ENCODE measurements at regions not wholly inside any gene's neighbourhood (a gene's known extent, or its start where the extent isn't known, plus 50 kb on each side); places are given as distances from the start of the nearest gene placed in this dataset.

DNA sequence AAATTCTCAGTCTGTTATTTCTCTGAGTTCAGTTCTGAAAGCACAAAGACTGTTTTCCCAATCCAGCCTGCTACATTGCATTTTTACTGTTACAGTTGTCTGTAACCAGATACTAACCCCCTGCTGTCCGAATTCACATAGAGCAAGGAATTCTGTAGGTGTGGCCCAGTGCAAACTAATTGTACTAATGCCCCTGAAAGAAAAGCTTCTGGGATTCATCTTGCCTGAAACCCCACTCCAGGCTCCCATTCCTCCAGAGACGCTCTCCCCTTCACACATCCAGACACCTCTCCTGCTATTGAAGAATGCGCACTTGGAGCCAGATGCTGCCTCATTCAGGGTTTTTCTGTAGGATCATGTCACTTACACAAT, 127.0 kb downstream of the TTC32 start:
- DNase-seq (ENCODE audit: low read depth, low spot score) (no peak), FAIRE-seq (no peak), ATAC-seq (no peak)
- intact Hi-C loops (cut with micrococcal nuclease; ENCODE audit: unreplicated experiment) (loop anchor here (2.0 kb wide), 1 partner anchor 84 kb away; no protein-coding TSS in a partner anchor), in situ Hi-C loops (cut with MboI) (no loop called here)
- BruUV-seq (replicated peaks), result no TSS peak
- SMC1A ChIA-PET (ENCODE audit: uncharacterized antibody, unreplicated experiment), result no interaction called here
- H2AFZ ChIP-seq (ENCODE audit: control insufficient read depth, low read depth, low read length), result no peak overlapping the region
- no peak overlapping the region for H3K4me3 ChIP-seq
- CTCF ChIA-PET, result no interaction called here
- no peaks in the 10 kb centered on the region; a peak in 1 of 4 replicates for H3K27me3 ChIP-seq (replicated peaks in 1 of 2; ENCODE audit: control insufficient read depth in 2 of 2, insufficient read depth in 2 of 2, low read length in 1 of 2)
- H3K36me3 ChIP-seq (ENCODE audit: control insufficient read depth in 2 of 2, insufficient read depth in 2 of 2, low read length in 1 of 2), result no peaks in the 10 kb centered on the region
- H3K9me3 ChIP-seq (replicated peaks; ENCODE audit: control insufficient read depth, insufficient read depth, low read length), result no peaks in the 10 kb centered on the region
- no peaks in the 10 kb centered on the region for H4K20me1 ChIP-seq (ENCODE audit: control insufficient read depth, insufficient read depth)
- POLR2A ChIA-PET, result no interaction called here
- H3K9ac ChIP-seq (ENCODE audit: control insufficient read depth, insufficient read depth, low read length), result no peak overlapping the region
- WGBS (ENCODE audit: insufficient coverage, insufficient replicate concordance, low lambda C conversion rate, missing lambda C conversion rate), result 51% methylated on average over 3 of the region's 3 CpGs
- RAD21 ChIA-PET (ENCODE audit: unreplicated experiment), result no interaction called here
- no peak overlapping the region for H3K27ac ChIP-seq (ENCODE audit: control insufficient read depth, insufficient read depth)
- no peaks in the 10 kb centered on the region for H3K4me1 ChIP-seq (ENCODE audit: control insufficient read depth, insufficient read depth, low read length)
- H3K79me2 ChIP-seq (ENCODE audit: control insufficient read depth, insufficient read depth, low read length), result no peaks in the 10 kb centered on the region
- H3K4me2 ChIP-seq (ENCODE audit: control insufficient read depth, insufficient read depth), result no peak overlapping the region
- TF ChIP-seq FOXM1 (IDR thresholded peaks at IDR 0.05; ENCODE audit: low read depth, low read length) (no peak), PAX5 (IDR thresholded peaks at IDR 0.05; ENCODE audit: borderline replicate concordance, low read depth, low read length) (no peak), TBL1XR1 (IDR thresholded peaks at IDR 0.05; ENCODE audit: low read depth, low read length) (no peak), STAT3 (IDR thresholded peaks at IDR 0.05; ENCODE audit: low read depth, low read length) (no peak), IRF4 (IDR thresholded peaks at IDR 0.05; ENCODE audit: low read depth, low read length) (no peak), ATF7 (IDR thresholded peaks at IDR 0.05; ENCODE audit: low read depth) (no peak), TARDBP (IDR thresholded peaks at IDR 0.05; ENCODE audit: borderline replicate concordance) (no peak), CBX3 (IDR thresholded peaks at IDR 0.05; ENCODE audit: borderline replicate concordance, low read depth) (no peak), ASH2L (IDR thresholded peaks at IDR 0.05; ENCODE audit: borderline replicate concordance, low read depth) (no peak), RELA (IDR thresholded peaks at IDR 0.05; ENCODE audit: borderline replicate concordance, partially characterized antibody) (no peak), GATAD2B (conservative IDR thresholded peaks at IDR 0.05; ENCODE audit: low read depth) (no peak)
- TF ChIP-seq, protein P1, sequence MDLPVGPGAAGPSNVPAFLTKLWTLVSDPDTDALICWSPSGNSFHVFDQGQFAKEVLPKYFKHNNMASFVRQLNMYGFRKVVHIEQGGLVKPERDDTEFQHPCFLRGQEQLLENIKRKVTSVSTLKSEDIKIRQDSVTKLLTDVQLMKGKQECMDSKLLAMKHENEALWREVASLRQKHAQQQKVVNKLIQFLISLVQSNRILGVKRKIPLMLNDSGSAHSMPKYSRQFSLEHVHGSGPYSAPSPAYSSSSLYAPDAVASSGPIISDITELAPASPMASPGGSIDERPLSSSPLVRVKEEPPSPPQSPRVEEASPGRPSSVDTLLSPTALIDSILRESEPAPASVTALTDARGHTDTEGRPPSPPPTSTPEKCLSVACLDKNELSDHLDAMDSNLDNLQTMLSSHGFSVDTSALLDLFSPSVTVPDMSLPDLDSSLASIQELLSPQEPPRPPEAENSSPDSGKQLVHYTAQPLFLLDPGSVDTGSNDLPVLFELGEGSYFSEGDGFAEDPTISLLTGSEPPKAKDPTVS (IDR thresholded peaks at IDR 0.05; ENCODE audit: low read depth, low read length), result no peak
- TF ChIP-seq, protein P2, sequence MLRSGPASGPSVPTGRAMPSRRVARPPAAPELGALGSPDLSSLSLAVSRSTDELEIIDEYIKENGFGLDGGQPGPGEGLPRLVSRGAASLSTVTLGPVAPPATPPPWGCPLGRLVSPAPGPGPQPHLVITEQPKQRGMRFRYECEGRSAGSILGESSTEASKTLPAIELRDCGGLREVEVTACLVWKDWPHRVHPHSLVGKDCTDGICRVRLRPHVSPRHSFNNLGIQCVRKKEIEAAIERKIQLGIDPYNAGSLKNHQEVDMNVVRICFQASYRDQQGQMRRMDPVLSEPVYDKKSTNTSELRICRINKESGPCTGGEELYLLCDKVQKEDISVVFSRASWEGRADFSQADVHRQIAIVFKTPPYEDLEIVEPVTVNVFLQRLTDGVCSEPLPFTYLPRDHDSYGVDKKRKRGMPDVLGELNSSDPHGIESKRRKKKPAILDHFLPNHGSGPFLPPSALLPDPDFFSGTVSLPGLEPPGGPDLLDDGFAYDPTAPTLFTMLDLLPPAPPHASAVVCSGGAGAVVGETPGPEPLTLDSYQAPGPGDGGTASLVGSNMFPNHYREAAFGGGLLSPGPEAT (IDR thresholded peaks at IDR 0.05; ENCODE audit: low read depth), result no peak
- TF ChIP-seq, protein P3, sequence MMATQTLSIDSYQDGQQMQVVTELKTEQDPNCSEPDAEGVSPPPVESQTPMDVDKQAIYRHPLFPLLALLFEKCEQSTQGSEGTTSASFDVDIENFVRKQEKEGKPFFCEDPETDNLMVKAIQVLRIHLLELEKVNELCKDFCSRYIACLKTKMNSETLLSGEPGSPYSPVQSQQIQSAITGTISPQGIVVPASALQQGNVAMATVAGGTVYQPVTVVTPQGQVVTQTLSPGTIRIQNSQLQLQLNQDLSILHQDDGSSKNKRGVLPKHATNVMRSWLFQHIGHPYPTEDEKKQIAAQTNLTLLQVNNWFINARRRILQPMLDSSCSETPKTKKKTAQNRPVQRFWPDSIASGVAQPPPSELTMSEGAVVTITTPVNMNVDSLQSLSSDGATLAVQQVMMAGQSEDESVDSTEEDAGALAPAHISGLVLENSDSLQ (IDR thresholded peaks at IDR 0.05), result no peak
- TF ChIP-seq, protein P4, sequence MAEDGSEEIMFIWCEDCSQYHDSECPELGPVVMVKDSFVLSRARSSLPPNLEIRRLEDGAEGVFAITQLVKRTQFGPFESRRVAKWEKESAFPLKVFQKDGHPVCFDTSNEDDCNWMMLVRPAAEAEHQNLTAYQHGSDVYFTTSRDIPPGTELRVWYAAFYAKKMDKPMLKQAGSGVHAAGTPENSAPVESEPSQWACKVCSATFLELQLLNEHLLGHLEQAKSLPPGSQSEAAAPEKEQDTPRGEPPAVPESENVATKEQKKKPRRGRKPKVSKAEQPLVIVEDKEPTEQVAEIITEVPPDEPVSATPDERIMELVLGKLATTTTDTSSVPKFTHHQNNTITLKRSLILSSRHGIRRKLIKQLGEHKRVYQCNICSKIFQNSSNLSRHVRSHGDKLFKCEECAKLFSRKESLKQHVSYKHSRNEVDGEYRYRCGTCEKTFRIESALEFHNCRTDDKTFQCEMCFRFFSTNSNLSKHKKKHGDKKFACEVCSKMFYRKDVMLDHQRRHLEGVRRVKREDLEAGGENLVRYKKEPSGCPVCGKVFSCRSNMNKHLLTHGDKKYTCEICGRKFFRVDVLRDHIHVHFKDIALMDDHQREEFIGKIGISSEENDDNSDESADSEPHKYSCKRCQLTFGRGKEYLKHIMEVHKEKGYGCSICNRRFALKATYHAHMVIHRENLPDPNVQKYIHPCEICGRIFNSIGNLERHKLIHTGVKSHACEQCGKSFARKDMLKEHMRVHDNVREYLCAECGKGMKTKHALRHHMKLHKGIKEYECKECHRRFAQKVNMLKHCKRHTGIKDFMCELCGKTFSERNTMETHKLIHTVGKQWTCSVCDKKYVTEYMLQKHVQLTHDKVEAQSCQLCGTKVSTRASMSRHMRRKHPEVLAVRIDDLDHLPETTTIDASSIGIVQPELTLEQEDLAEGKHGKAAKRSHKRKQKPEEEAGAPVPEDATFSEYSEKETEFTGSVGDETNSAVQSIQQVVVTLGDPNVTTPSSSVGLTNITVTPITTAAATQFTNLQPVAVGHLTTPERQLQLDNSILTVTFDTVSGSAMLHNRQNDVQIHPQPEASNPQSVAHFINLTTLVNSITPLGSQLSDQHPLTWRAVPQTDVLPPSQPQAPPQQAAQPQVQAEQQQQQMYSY (CRISPR knock-in tag; IDR thresholded peaks at IDR 0.05), result no peak
- TF ChIP-seq, protein P5, sequence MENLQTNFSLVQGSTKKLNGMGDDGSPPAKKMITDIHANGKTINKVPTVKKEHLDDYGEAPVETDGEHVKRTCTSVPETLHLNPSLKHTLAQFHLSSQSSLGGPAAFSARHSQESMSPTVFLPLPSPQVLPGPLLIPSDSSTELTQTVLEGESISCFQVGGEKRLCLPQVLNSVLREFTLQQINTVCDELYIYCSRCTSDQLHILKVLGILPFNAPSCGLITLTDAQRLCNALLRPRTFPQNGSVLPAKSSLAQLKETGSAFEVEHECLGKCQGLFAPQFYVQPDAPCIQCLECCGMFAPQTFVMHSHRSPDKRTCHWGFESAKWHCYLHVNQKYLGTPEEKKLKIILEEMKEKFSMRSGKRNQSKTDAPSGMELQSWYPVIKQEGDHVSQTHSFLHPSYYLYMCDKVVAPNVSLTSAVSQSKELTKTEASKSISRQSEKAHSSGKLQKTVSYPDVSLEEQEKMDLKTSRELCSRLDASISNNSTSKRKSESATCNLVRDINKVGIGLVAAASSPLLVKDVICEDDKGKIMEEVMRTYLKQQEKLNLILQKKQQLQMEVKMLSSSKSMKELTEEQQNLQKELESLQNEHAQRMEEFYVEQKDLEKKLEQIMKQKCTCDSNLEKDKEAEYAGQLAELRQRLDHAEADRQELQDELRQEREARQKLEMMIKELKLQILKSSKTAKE (IDR thresholded peaks at IDR 0.05; ENCODE audit: low read depth, poor library complexity, severe bottlenecking), result no peak

Measured in GM12878 (cell line).